Panc1 (cell line): ENCODE measurements at regions not wholly inside any gene's neighbourhood (a gene's known extent, or its start where the extent isn't known, plus 50 kb on each side); places are given as distances from the start of the nearest gene placed in this dataset.

Experiments
- ATAC-seq: fragments of 200-7000 bp; cut with Tn5 transposase; 2 replicates; pipeline ENCODE4 v1.9.1; 2020; ENCODE audit warnings: mild to moderate bottlenecking, moderate library complexity
- BruUV-seq: library from RNA; stranded (reverse); fragments of 400-500 nt; replicated peaks from 2 replicates; lab custom pipeline; 2021; lab: Mats Ljungman, UMichigan
- CTCF ChIA-PET: fragments of 300-600 bp; sonication (Branson Sonifier 250); formaldehyde crosslinking; loops from one replicate; lab custom pipeline; 2022; ENCODE audit warnings: antibody characterized with exemption; lab: Charles Lee
- POLR2A ChIA-PET: fragments of 300-600 bp; sonication (Branson Sonifier 250); formaldehyde crosslinking; loops from one replicate; lab custom pipeline; 2022; ENCODE audit warnings: antibody characterized with exemption; lab: Charles Lee
- DNase-seq: peaks from one replicate; pipeline ENCODE4 v3.0.0-alpha.2; 2010; ENCODE audit warnings: low read depth, low spot score
- H3K27ac ChIP-seq: 2 replicates; pipeline ENCODE4 v1.5.1; 2011; ENCODE audit warnings: mild to moderate bottlenecking, low read length, inconsistent platforms
- H3K27me3 ChIP-seq: fragments of 200-500 bp; sonication (Bioruptor generic); 2 replicates; pipeline ENCODE4 v1.6.0; 2014; ENCODE audit warnings: low read length, inconsistent platforms; ENCODE audit not compliant: control insufficient read depth, insufficient read depth
- H3K36me3 ChIP-seq: fragments of 200-500 bp; sonication (Bioruptor generic); 2 replicates; pipeline ENCODE4 v1.5.1; 2014; ENCODE audit warnings: inconsistent platforms, mild to moderate bottlenecking, low read length, moderate library complexity; ENCODE audit not compliant: control insufficient read depth, insufficient read depth
- H3K4me1 ChIP-seq: 2 replicates; pipeline ENCODE4 v1.5.1; 2011; ENCODE audit warnings: inconsistent platforms, mild to moderate bottlenecking, low read length, moderate library complexity; ENCODE audit not compliant: control insufficient read depth, insufficient read depth
- H3K4me3 ChIP-seq, 2 experiments: 2 replicates each; pipeline ENCODE4 v1.5.1; 2011 to 2012; ENCODE audit warnings: low read depth in 2 of 2, low read length in 2 of 2, mild to moderate bottlenecking in 2 of 2, inconsistent platforms in 1 of 2, moderate library complexity in 1 of 2
- H3K9me3 ChIP-seq: fragments of 200-500 bp; sonication (Bioruptor generic); 2 replicates; pipeline ENCODE4 v1.5.1; 2014; ENCODE audit warnings: low read depth, mild to moderate bottlenecking, inconsistent platforms, low read length, moderate library complexity; ENCODE audit not compliant: control insufficient read depth, insufficient read depth
- CTCF ChIP-seq: fragments of 450-650 bp; IDR thresholded peaks from 2 replicates; pipeline ENCODE4 v1.5.1; 2017; ENCODE audit warnings: mild to moderate bottlenecking
- POLR2AphosphoS5 ChIP-seq: IDR thresholded peaks from 2 replicates; pipeline ENCODE4 v1.6.1; 2012; ENCODE audit warnings: mild to moderate bottlenecking, low read depth, low read length, moderate library complexity
- REST ChIP-seq, 2 experiments: IDR thresholded peaks; 2 replicates each; pipeline ENCODE4 v1.6.1; 2011 to 2012; ENCODE audit warnings: low read depth in 2 of 2, control low read depth in 1 of 2, low read length in 1 of 2, mild to moderate bottlenecking in 1 of 2, moderate library complexity in 1 of 2; ENCODE audit not compliant: insufficient read depth in 1 of 2
- SIN3A ChIP-seq: IDR thresholded peaks from 2 replicates; pipeline ENCODE4 v1.6.1; 2012; ENCODE audit warnings: low read depth, mild to moderate bottlenecking, low read length, moderate library complexity, borderline replicate concordance; ENCODE audit not compliant: insufficient read depth
- TCF7L2 ChIP-seq: IDR thresholded peaks from 2 replicates; pipeline ENCODE4 v1.6.1; 2011; ENCODE audit warnings: mild to moderate bottlenecking, low read depth, low read length, inconsistent platforms
- in situ Hi-C: cut with HindIII; loops from 2 replicates; pipeline ENCODE4 v1.10.0; 2016; ENCODE audit warnings: low sequenced_read_pairs, low pct_unique_long_range_greater_than_20kb
- intact Hi-C: fragments of 100-400 bp; cut with micrococcal nuclease; formaldehyde crosslinking; loops from one replicate; pipeline ENCODE4 v1.10.0; 2022; ENCODE audit not compliant: unreplicated experiment

- DNase-seq, result no peak
- no peaks in the 10 kb centered on the region for H3K36me3 ChIP-seq
- H3K4me3 ChIP-seq, result no peak overlapping the region
- TF ChIP-seq CTCF, result no peak
- TF ChIP-seq REST (IDR thresholded peaks at IDR 0.05; ENCODE audit: insufficient read depth in 1 of 2, low read depth in 2 of 2, low read length in 1 of 2), result no peak
- no peak for TF ChIP-seq TCF7L2
- no peak for TF ChIP-seq POLR2AphosphoS5
- TF ChIP-seq SIN3A, result no peak
- peaks cover 14% of the 10 kb centered on the region for H3K27me3 ChIP-seq
- H3K9me3 ChIP-seq, result no peaks in the 10 kb centered on the region
- no peak for ATAC-seq
- no peaks in the 10 kb centered on the region; the same call in 1 of the 2 replicates for H3K4me1 ChIP-seq
- in situ Hi-C loops, result no loop called here
- no peak overlapping the region for H3K27ac ChIP-seq
- POLR2A ChIA-PET, result no interaction called here
- BruUV-seq, result no TSS peak
- intact Hi-C loops, result no loop called here
- CTCF ChIA-PET, result no interaction called here
These were observed 368.1 kb downstream of the RPS24 start for GRCh38 chr10:78401624-78402367.

- no peak for TF ChIP-seq SIN3A
- no peak for TF ChIP-seq CTCF
- TF ChIP-seq TCF7L2, result no peak
- TF ChIP-seq POLR2AphosphoS5, result no peak
- no peak for TF ChIP-seq REST (IDR thresholded peaks at IDR 0.05; ENCODE audit: insufficient read depth in 1 of 2, low read depth in 2 of 2, low read length in 1 of 2)
- Histone ChIP-seq H3K36me3 (no peaks in the 10 kb centered on the region), H3K4me1 (no peaks in the 10 kb centered on the region; the same call in 1 of the 2 replicates), H3K9me3 (no peaks in the 10 kb centered on the region), H3K27ac (no peak overlapping the region), H3K27me3 (peaks cover 15% of the 10 kb centered on the region), H3K4me3 (no peak overlapping the region)
- POLR2A ChIA-PET, result no interaction called here
- ATAC-seq, result no peak
- intact Hi-C loops (no loop called here), in situ Hi-C loops (no loop called here)
- no TSS peak for BruUV-seq
- no peak for DNase-seq
- CTCF ChIA-PET, result no interaction called here
These were observed 368.9 kb downstream of the RPS24 start for GRCh38 chr10:78402591-78402990.
